ENCODE measurements at regions not wholly inside any gene's neighbourhood (a gene's known extent, or its start where the extent isn't known, plus 50 kb on each side); places are given as distances from the start of the nearest gene placed in this dataset.

DNA sequence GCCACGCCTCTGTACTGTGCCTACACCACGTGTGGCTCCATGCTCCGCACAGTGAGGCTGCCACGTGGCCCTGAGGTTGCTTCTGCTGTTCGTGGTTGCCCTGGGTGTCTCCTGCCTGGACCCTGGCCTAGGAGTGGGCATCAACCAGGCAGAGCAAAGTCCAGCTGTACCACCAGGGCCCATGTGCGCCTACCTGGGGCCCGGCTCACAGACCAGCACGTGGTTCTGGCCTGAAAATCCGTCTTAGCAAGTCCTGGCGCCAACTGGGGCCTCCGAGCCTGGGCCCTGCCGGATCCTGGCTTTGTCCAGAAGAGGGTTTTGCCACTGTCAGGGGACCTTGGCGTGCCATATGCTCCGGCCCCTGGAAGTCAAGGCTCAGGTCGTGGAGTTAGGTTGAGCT lies 107.1 kb upstream of the TTC34 start:
- ATAC-seq, result no peak
- no peak for DNase-seq (ENCODE audit: low spot score)
- H3K4me1 Mint-ChIP-seq (ENCODE audit: low read depth in 2 of 2), result no peaks in the 10 kb centered on the region
- H3K27ac Mint-ChIP-seq, result no peak overlapping the region
- H3K27me3 Mint-ChIP-seq, result no peaks in the 10 kb centered on the region
- H3K4me3 Mint-ChIP-seq, result no peak overlapping the region
- H3K9me3 Mint-ChIP-seq, result no peaks in the 10 kb centered on the region
- H3K36me3 Mint-ChIP-seq, result no peaks in the 10 kb centered on the region

DNA sequence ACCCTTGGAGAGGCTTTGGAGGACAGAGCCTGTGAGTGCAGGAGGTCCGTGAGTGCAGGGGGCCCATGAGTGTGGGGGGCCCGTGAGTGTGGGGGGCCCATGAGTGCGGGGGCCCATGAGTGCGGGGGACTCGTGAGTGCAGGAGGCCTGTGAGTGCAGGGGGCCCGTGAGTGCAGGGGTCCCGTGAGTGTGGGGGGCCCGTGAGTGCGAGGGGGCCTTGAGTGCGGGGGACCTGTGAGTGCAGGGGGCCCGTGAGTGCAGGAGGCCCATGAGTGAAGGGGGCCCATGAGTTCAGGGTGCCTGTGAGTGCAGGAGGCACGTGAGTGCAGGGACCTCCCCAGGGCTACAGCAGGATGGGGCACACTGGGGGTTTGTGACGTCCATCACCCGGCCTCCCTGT lies 108.3 kb upstream of the TTC34 start:
- Mint-ChIP-seq H3K4me3 (no peak overlapping the region), H3K9me3 (no peaks in the 10 kb centered on the region), H3K4me1 (ENCODE audit: low read depth in 2 of 2) (no peaks in the 10 kb centered on the region), H3K27me3 (no peaks in the 10 kb centered on the region), H3K27ac (no peak overlapping the region), H3K36me3 (no peaks in the 10 kb centered on the region)
- ATAC-seq (no peak), DNase-seq (ENCODE audit: low spot score) (no peak)

DNA sequence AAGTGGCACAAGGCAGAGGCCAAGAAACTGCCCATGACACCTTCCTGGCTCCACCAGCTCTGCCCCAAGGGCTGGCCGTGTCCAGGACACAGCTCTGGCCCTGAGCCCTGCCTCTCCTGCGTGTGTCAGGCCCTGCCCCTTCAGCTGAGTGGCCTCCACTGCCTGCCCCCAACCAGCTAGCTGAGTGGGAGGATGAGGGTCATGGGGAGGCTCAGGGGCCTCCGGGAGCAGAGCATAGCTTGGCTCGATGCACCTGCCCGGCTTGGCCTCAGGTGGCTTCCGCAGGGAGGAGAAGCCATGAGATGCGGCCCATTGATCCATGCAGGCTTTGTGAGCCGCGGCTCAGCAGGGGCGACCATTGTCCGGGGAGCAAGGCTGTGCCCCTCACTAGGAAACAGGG lies 108.7 kb upstream of the TTC34 start:
- Mint-ChIP-seq H3K4me1 (ENCODE audit: low read depth in 2 of 2) (no peaks in the 10 kb centered on the region), H3K27ac (no peak overlapping the region), H3K4me3 (no peak overlapping the region), H3K9me3 (no peaks in the 10 kb centered on the region), H3K27me3 (no peaks in the 10 kb centered on the region), H3K36me3 (no peaks in the 10 kb centered on the region)
- ATAC-seq (no peak), DNase-seq (ENCODE audit: low spot score) (no peak)

DNA sequence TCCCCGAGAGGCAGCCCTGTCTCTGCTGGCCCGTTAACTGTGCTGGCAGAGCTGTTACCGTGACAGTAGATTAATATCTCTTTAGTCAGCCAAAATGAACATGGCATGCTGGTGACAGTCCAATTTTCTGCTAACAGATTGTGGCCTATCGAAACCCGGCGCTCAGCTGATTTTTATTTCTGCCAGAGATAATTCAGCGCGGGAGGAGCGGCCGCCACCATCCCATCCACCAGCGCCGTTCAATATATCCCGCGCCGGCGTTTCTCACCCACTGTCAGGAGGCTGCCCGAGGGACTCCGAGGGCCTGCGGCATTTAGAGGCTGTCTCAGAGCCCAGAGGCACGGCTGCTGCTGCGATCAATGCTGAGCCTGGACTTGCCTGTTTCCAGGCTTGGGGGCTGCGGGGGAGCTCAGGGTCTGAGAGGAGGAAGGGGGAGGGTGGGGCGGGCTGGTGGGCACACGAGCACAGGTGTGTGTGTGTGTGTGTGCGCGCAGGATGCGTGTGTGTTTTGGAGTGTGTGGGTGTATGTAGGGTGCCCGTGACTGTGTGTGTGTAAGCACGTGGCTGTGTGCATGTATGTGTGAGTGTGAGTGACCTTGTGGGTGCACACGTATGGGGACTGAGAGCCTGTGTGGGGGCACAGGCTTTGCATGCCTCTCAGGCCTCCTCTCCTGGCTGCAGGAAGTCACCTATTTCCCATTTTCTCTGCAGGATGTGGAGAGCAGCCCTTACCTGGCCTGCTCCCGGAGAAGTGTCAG lies 109.7 kb upstream of the ACTRT2 start:
- DNase-seq (ENCODE audit: low spot score) (no peak), ATAC-seq (no peak)
- peaks cover 3 to 5% of the 10 kb centered on the region in 2 donors for H3K4me1 Mint-ChIP-seq (ENCODE audit: low read depth in 2 of 2)
- peaks cover 6% of the 10 kb centered on the region for H3K9me3 Mint-ChIP-seq
- no peaks in the 10 kb centered on the region for H3K27me3 Mint-ChIP-seq
- no peak overlapping the region for H3K4me3 Mint-ChIP-seq
- no peak overlapping the region for H3K27ac Mint-ChIP-seq
- H3K36me3 Mint-ChIP-seq, result no peaks in the 10 kb centered on the region

DNA sequence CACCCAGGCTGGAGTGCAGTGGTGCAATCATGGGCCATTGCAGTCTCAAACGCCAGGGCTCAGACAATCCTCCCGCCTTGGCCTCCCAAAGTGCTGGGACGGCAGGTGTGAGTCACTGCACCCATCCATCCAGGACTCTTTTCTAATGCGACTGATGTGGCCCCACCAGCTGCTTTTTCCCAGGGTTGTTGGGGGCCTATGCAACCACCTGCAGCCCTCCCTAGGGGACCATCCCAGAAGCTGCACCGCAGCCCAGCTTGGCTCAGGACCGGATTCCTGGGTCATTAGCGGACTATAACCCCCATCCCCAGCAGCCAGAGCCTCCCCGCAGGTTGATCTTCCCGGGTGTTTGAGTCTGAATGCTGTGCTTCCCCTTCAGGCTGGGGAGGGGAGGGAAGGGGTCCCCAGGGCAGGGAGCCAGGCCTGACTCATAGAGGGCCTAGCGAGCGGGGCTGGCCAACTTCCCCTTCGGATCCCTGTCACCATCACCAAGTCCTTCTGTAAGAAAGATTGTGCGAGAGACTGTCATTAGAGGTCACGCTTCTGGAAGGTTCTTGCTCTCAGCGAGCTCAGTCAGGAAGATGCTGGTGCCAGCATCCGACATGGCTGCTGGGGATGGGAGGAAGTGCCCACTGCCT lies 108.7 kb upstream of the ACTRT2 start:
- peaks cover 6% of the 10 kb centered on the region for H3K9me3 Mint-ChIP-seq
- H3K4me1 Mint-ChIP-seq (ENCODE audit: low read depth in 2 of 2), result peaks cover 3 to 5% of the 10 kb centered on the region in 2 donors
- DNase-seq (ENCODE audit: low spot score), result no peak

DNA sequence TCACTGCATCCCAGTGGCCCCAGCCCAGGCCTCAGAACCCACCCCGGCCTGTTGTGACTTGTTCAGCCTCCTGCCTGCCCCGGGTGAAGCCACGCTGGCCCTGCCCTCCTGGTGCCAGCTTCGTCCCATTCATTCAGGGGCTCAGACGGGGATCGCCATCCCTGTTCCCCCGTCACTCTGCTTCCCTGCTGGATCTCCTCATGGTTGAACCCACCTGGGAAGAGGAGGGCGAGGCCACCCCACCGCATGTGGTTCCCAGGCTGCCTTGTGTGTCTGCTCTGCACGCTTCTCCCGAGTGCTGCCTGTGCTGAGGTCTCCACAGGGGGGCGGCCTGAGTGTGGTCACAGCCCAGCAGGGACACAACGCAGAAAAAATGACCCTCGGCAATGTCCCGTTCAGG lies 108.2 kb upstream of the ACTRT2 start:
- Mint-ChIP-seq H3K4me3 (no peak overlapping the region), H3K27me3 (no peaks in the 10 kb centered on the region), H3K36me3 (no peaks in the 10 kb centered on the region), H3K9me3 (peaks cover 6% of the 10 kb centered on the region), H3K27ac (no peak overlapping the region), H3K4me1 (ENCODE audit: low read depth in 2 of 2) (peaks cover 3 to 5% of the 10 kb centered on the region in 2 donors)
- ATAC-seq, result no peak
- no peak for DNase-seq (ENCODE audit: low spot score)

More for the DNA sequence above, 108.7 kb upstream of the ACTRT2 start:
- H3K36me3 Mint-ChIP-seq, result no peaks in the 10 kb centered on the region
- no peak for ATAC-seq
- H3K27me3 Mint-ChIP-seq, result no peaks in the 10 kb centered on the region
- no peak overlapping the region for H3K4me3 Mint-ChIP-seq
- no peak overlapping the region for H3K27ac Mint-ChIP-seq

DNA sequence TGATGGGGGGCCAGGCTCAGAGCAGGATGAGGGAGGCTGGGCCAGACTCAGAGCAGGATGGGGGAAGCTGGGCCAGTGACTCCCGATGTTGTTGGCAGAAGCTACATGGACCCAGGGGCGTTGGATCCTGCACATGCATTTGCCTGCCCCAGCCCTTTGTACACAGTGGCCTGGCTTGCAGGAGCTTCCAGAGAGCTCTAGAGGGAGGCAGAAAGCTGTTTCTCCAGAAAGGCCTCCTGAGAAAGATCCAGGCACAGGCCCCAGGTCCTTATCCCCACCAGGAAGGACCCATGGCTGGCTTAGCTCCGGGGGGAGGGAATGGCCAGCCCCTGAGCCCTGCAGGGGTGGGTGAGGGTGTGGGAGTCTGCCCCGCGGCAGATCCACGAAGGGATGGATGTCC lies 106.6 kb upstream of the ACTRT2 start:
- Mint-ChIP-seq H3K36me3 (no peaks in the 10 kb centered on the region), H3K27me3 (no peaks in the 10 kb centered on the region), H3K4me1 (ENCODE audit: low read depth in 2 of 2) (peaks cover 3 to 5% of the 10 kb centered on the region in 2 donors), H3K9me3 (peaks cover 6% of the 10 kb centered on the region), H3K27ac (no peak overlapping the region), H3K4me3 (no peak overlapping the region)
- DNase-seq (ENCODE audit: low spot score), result no peak
- ATAC-seq, result no peak

DNA sequence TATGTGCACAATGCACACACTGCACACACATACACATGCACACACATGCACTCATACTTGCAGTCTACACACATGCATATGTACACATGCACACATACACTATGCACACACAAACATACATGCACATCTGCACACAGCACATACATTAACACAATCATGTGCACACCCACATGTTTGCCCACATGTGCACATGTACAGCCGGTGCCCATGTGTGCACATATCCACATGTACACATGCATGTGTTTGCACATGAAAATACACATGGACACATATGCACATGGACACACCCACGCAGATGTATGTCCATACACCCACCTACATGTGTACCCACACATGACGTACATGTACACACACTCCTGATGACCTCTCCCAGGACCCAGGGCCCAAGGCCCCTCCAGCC lies 105.1 kb upstream of the ACTRT2 start:
- DNase-seq (ENCODE audit: low spot score) (no peak), ATAC-seq (no peak)
- H3K36me3 Mint-ChIP-seq, result no peaks in the 10 kb centered on the region
- no peak overlapping the region for H3K4me3 Mint-ChIP-seq
- H3K9me3 Mint-ChIP-seq, result peaks cover 6% of the 10 kb centered on the region
- H3K27me3 Mint-ChIP-seq, result no peaks in the 10 kb centered on the region
- peaks cover 3 to 5% of the 10 kb centered on the region in 2 donors for H3K4me1 Mint-ChIP-seq (ENCODE audit: low read depth in 2 of 2)
- no peak overlapping the region for H3K27ac Mint-ChIP-seq

DNA sequence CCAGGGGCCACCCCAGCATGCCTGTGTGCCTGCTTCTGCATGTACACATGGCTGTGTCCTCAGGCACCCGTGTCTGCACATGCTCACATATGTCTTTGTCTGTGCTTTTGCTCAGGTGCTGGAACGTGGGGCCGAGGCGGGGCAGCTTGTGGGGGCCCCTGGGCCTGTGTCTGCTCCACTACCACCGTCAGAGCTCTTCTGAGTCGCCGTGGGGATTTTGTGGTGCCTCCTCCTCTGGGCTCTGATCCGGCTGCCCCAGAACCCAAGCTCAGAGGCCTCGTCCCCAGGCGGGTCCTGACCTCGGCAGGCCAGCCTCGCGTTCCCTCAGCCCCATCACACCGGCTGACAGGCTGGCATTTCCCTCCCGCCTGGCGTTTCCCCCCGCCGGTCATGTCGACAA lies 104.6 kb upstream of the ACTRT2 start:
- H3K27ac Mint-ChIP-seq, result no peak overlapping the region

DNA sequence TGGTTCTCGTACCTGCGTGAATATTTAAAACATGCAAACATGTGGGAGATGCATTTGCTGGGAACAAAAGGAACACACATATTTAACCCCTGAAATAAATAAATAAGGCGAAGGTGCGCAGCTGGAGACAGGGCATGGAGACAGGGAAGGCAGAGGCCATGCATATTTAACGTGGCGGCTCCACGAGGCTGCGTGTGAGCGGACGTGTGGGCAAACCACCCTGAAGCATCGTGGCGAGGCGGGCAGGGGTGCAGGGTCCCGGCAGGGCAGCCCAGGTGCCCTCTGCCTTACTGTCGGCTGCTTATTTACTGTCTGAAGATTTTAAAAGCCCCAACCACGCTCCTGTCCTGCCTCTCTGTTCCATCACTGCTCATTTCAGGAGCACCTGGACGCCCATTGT lies 104.0 kb upstream of the ACTRT2 start:
- H3K27ac Mint-ChIP-seq, result no peak overlapping the region

More for the DNA sequence above, 104.6 kb upstream of the ACTRT2 start:
- Mint-ChIP-seq H3K27me3 (no peaks in the 10 kb centered on the region), H3K9me3 (peaks cover 6% of the 10 kb centered on the region), H3K4me1 (ENCODE audit: low read depth in 2 of 2) (peaks cover 3 to 5% of the 10 kb centered on the region in 2 donors), H3K36me3 (no peaks in the 10 kb centered on the region), H3K4me3 (no peak overlapping the region)
- ATAC-seq, result no peak
- no peak for DNase-seq (ENCODE audit: low spot score)

DNA sequence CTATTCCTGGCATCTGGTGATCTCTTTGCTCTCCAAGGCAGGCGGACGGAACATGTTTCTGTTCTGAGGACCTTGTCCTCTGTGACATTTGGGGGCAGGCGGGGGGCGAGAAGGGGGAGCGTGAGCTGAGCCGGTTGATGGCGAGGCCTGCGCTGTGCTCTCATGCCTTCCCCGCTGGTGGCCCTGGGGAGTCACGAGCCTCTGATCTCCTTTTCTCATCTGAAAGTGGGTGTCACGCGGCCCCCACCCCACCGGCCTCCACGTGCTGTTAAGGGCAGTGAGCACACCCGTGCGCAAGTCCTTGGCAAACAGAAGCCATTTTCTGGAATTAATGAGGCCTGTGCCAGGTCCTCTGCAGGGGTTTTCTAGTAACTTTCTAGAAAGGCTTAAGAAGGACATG lies 102.8 kb upstream of the ACTRT2 start:
- Mint-ChIP-seq H3K27ac (no peak overlapping the region), H3K36me3 (no peaks in the 10 kb centered on the region), H3K4me1 (ENCODE audit: low read depth in 2 of 2) (peaks cover 3 to 5% of the 10 kb centered on the region in 2 donors), H3K4me3 (no peak overlapping the region), H3K27me3 (no peaks in the 10 kb centered on the region), H3K9me3 (peaks cover 6% of the 10 kb centered on the region)
- ATAC-seq, result no peak
- DNase-seq (ENCODE audit: low spot score), result no peak

More for the DNA sequence above, 104.0 kb upstream of the ACTRT2 start:
- Mint-ChIP-seq H3K4me3 (no peak overlapping the region), H3K4me1 (ENCODE audit: low read depth in 2 of 2) (peaks cover 3 to 5% of the 10 kb centered on the region in 2 donors), H3K27me3 (no peaks in the 10 kb centered on the region), H3K9me3 (peaks cover 6% of the 10 kb centered on the region), H3K36me3 (no peaks in the 10 kb centered on the region)
- DNase-seq (ENCODE audit: low spot score) (no peak), ATAC-seq (no peak)

DNA sequence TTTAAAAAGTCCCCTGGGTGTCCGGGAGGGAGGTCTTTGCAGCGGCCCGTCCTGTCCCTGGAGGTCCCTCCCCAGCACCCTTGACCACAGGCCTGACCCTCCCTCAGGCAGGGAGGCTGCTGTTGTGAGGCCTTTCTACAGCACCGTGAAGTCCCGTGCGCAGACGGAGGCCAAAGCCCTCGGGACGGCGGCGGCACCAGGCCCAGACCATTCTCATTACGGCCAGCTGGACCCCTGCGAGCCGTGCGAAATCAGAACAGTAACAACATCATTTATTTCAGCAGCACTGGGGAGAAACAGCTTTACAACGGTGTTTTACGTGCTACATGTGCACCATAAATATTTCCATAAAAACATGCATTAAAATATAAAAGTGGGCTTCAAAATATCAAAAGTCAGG lies 101.4 kb upstream of the ACTRT2 start:
- H3K9me3 Mint-ChIP-seq, result peaks cover 6% of the 10 kb centered on the region
- no peaks in the 10 kb centered on the region for H3K27me3 Mint-ChIP-seq
- H3K36me3 Mint-ChIP-seq, result no peaks in the 10 kb centered on the region
- H3K27ac Mint-ChIP-seq, result no peak overlapping the region
- H3K4me3 Mint-ChIP-seq, result no peak overlapping the region
- DNase-seq (ENCODE audit: low spot score), result no peak
- peaks cover 3 to 5% of the 10 kb centered on the region in 2 donors for H3K4me1 Mint-ChIP-seq (ENCODE audit: low read depth in 2 of 2)
- ATAC-seq, result no peak

DNA sequence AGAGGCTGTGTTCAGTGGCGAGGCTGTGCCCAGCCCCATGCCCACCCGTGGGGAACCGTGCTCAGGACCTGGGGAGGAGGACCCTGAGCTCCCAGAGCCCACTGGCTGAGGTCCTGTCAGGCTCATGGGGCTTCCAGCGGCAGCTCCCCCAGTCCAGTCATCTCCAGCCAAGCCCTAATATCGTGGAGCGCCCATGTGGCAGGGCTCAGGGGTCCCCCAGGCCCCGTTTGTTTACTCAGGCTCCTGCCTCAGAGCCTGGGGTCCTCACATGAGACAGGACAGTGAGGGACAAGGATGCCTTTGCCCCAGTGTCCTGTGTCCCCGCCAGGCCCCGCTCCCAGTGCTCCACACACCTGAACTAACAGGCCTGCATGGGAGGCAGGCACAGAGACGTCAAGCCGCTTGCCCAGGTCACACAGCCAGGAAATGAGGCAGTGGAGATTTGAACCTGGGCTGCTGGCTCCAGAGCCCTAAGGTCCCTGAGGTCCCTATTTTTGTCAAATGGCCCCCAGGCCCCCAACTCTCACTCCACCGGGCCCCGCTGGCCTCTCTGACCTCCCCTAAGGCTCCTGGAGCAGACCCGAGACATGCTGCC lies 100.7 kb upstream of the ACTRT2 start:
- H3K36me3 Mint-ChIP-seq, result no peaks in the 10 kb centered on the region
- H3K4me1 Mint-ChIP-seq (ENCODE audit: low read depth in 2 of 2), result peaks cover under 1 to 4% of the 10 kb centered on the region in 2 donors
- no peak for ATAC-seq
- no peak for DNase-seq (ENCODE audit: low spot score)
- H3K9me3 Mint-ChIP-seq, result peaks cover 5% of the 10 kb centered on the region
- no peaks in the 10 kb centered on the region for H3K27me3 Mint-ChIP-seq
- no peak overlapping the region for H3K4me3 Mint-ChIP-seq
- H3K27ac Mint-ChIP-seq, result no peak overlapping the region

DNA sequence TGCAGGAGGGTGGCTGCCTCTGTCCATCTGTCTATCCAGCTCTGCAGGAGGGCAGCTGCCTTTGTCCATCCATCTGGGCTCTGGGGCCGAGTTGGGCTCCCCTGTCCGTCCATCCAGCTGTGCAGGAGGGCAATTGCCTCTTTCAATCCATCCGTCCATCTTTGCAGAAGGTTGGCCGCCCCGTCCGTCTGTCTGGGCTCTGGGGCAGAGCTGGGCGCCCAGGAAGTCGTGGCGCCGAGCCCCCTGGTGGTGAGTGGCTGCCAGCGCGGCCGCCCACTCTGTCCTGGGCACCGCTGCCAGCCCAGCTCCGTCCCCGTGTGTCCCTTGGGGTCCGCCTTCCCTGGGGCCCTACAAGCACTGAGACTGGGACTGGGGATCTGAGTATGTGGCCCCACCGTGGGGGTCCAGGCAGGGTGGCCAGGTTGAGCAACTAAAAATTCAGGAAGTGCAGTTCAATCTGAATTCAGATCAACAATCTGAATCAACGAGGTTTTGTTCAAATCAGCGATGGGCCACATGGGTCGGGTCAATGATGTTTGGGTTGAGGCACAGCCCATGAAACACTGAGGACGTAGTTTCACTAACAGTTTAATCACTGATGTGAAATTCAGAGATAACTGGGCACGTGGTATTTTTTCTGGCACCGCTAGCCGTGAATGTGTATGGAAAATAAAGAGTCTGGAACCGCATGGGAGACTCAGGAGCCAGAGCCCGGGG lies 99.1 kb upstream of the ACTRT2 start:
- Mint-ChIP-seq H3K36me3 (no peaks in the 10 kb centered on the region), H3K9me3 (no peaks in the 10 kb centered on the region), H3K4me3 (no peak overlapping the region), H3K4me1 (ENCODE audit: low read depth in 2 of 2) (no peaks in the 10 kb centered on the region), H3K27ac (no peak overlapping the region), H3K27me3 (no peaks in the 10 kb centered on the region)
- DNase-seq (ENCODE audit: low spot score), result no peak
- ATAC-seq, result peak in 1 of 2 donors; percentile 60

All from natural killer cell treated with Interleukin-12 subunit alpha and Interleukin-12 subunit beta and Interleukin-15 and Interleukin-18, amount 100 ng/mL, for 72 hours (primary cell).